NCI-H345 treated with DMSO at 0.1 percent for 48 hours (cell line): ENCODE measurements at regions not wholly inside any gene's neighbourhood (a gene's known extent, or its start where the extent isn't known, plus 50 kb on each side); places are given as distances from the start of the nearest gene placed in this dataset.
A peak's percentile ranks its signal among the peaks of the same experiment; 100 is the strongest.
"Not testable (repeated sequence)": the region's sequence is repeated elsewhere in the genome, so short reads cannot be mapped to it uniquely, and the experiment has no call there.

Source experiments
- DNase-seq: peaks from one replicate; lab custom pipeline; 2025; ENCODE audit not compliant: unreplicated experiment; lab: John Stamatoyannopoulos, UW

DNA sequence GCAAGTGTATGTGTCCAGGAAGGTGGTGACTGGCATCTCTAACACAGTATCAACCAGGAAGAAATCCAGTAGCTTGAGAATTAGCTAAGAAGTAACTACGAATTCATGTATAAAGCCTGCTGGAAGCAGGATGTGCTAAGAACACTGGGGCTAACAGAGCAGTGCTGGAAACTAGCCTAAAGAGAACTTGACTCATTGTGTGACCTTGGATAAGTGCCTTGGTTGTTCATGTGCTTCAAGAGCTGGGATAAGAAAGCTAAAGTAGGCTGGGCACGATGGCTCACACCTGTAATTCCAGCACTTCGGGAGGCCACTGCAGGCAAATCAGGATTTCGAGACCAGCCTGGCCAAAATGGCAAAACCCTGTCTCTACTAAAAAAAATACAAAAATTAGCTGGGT is 186.9 kb downstream of the RRAGC start:
- no peak for DNase-seq

DNA sequence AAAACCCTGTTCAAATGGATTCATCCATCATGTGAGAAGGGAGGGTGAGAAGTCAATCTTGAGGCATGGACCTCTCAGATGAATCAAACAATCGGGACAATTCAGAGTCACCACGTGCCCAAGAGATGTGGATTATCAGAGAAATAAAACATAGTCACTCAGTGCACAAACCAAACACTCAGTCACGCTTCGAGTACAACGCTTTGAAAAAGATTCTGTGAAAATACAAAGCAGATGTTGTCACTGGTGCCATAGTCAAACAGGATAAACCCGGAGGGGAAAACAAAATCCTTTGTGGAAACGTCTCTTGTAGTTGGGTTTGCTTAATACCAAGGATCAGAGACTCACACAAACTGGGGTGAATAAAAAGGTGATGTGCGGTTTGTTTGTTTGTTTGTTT is 188.4 kb downstream of the RRAGC start:
- DNase-seq: peak; percentile 86

DNA sequence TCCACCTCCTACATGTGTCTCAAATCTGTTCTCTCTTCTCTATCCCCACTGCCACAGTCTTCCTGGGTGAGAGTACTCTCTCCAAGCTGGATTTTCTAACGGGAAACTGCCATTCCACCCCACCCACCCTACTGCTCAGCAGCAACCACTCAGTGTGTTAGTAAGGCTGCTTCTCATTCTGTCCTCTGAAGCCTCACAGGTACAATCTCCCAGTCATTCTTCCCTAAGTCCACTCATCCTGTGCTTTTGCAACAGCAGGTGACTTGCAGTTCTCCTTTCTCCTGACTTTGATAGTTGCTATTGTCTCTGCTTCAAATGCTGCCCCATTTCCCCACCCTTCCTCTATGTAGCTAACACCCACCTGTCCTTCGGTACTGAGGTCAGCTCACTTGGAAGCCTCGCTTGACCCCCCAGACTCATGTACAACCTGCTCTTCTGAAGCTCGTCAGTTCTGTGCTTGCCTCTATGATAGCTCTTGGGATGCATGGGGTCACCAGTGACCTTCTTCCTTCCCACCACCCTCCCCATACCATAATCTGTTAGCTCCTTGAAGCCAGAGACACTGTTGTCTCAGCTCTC is 188.9 kb downstream of the RRAGC start:
- no peak for DNase-seq

DNA sequence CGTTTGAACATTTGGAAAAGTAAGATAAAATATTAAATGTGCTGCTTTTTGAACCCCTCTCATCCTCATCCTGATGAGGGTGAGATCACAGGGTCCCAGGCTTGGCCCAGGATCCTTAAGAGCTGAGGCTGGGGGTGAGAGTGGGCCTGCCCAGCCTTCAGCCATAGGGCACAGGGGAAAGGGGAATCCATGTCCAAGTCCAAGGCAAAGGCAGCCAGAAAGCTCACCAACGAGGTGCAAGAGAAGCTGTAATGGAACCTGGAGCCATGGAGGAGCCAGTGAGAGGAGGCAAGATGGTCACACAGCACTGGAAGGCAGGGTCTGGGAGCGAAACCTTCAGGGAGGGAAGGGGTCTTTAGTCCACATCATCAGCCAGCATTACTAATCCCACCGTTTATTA is 191.9 kb downstream of the RRAGC start:
- no peak for DNase-seq

DNA sequence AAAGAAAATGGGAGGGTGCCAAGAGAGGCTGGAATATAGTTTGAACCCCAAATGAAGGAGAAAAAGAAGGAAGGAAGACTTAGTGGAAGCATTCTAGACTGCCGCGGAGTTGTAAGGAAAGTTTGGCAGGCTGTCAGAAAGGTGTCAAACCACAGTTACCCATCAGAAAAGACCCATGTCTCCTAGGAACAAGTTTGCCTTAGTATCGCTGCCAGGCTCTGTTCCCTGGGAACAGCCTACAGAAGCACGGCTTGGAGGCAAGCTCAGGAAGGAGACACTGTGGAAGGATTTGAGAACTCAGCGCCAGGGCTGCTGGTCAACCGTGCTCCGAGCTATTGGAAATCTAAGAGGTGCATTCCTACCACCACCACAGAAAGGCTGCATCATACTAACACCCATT is 197.4 kb downstream of the RRAGC start:
- DNase-seq: no peak

DNA sequence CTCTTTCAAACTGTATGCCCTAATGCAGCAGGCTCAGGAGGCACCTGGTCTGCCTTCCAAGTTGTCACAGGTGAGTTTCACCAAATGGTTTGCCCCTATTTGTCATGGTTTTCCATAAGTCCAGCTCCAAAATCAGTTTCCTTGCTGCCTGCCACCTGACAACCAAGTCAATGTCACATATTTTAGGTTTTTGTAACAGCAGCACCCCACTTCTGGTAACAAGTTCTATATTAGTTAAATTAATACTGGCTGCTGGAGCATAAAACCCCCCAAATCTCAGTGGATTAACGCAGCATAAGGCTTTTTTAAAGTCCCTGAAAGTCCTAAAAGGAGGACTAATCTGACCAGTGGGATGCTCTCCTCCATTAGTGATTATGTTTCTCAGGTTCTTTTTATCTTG is 200.7 kb downstream of the RRAGC start:
- no peak for DNase-seq

DNA sequence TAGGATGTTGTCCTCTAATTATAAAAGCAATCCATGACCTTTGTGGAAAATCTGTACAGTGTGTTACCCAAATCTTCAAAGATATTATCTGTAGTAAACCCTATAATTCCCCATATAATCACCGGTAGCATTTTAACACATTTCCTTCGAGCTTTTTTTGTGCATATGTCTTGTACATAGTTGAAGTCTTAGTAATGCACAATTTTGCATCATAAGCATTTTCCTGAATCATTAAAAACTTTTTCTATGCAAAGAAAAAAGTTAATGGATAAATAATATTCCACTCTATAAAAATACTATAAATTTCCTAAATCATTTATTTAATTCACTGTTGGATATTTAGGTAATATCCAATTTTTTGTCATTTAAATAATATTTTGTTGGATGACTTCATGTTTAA is 201.7 kb downstream of the RRAGC start:
- DNase-seq: no peak

DNA sequence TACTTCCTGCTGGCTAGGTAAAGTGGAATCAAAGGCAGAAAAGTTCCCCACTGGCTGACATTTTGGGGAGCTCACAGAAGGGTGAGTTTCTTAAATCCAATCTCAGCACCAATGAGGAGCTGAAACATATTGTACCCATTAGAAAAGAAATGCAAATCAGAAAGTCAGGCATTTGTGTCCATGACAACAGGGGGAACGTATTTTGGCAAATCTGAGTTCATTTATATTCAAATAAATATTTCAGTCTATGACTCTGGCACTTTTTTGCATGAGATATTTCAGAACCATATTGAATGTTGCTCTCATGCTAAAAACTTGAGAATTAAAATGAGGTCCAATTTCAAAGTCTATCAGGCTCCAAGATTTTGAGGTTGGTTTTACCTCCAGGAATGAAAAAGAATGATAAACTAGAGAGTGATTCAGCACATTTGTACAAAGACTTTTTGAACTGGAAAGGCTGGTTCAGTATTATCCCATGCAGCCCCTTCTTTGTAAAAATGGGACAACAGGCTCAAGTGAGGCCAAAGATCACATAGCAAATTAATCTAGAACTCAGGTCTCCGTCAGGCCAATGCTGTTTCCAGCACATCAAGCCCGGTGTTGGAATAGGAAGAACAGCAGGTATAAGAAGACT is 202.2 kb downstream of the RRAGC start:
- DNase-seq: no peak

DNA sequence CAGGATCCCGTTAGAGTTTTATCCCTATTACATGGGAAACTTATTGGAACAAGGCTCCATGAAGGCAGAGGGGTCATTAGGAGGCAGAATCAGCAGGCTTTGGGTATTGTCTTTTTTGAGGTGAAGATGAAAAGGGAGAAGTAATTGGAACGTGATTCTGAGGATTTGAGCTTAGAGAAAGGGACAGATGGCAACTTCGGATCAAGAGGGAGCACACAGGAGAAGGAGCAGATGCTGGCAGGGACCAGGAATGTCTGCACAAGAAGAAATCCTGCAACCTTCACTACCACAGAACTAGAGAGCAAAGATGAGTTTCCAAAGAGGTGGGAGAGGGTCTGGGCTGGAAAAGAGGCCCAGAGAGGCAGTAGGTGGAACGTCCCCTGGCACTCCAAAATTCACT is 202.8 kb downstream of the RRAGC start:
- no peak for DNase-seq

DNA sequence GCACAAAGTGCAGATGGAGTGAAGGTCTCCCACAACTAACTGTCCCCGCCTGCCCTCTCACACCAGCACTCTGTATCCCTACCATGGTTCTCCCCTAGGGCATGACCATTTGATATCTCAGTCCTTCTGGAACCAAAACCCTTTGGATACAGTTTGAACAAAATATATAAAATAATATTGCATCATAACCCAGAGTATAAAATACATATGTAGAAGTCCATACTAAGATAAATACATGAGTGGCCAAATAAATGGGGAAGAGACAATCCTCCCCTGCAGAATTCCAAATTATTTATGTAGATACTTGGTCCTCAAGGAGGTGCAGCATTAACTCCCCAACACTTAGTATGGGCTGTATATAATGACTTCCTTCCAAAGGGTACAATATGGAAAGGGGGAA is 207.4 kb downstream of the RRAGC start:
- no peak for DNase-seq

DNA sequence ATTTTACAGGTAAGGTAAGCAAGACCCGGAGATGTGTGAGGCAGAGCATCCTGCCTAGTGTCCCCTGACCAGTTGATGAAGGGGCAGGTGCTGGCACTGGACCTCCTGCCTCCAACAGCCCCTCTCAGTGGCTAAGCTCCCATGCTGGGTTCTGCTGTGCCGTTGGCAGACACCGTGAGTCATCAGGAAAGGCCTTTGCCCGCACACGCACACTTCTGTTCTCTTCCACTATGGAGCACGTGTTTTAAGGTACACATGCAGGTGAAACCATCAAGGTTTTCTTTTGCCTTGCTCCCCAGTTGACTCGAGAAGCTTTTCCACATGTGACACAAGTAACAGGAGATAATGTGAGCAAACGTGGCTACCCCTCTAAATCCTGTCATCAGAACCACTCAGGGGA is 207.9 kb downstream of the RRAGC start:
- DNase-seq: no peak

DNA sequence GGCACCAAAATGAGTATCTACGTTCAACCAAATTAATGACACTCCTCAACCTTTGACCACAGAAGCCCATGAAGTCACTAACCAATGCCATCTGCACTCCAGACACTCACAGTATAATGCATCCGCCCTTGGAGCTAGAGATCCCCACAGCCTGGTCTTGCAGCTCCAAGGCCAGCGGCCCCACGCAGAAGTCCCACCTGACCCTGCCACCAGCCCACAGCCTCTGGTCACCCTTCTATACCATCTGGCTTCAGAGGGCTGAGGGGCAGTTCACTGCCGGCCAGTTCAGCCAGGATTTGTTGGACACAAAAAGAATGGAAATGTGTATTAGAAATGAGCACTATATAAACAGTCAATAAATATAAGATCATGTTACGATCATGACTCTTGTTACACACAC is 211.2 kb downstream of the RRAGC start:
- DNase-seq: no peak

DNA sequence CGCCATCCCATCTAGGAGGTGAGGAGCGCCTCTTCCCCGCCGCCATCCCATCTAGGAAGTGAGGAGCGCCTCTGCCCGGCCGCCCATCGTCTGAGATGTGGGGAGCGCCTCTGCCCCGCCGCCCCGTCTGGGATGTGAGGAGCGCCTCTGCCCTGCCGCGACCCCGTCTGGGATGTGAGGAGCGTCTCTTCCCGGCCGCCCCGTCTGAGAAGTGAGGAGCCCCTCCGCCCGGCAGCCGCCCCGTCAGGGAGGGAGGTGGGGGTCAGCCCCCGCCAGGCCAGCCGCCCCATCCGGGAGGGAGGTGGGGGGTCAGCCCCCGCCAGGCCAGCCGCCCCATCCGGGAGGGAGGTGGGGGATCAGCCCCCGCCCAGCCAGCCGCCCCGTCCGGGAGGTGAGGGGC is 212.2 kb downstream of the RRAGC start:
- not testable (repeated sequence) for DNase-seq

DNA sequence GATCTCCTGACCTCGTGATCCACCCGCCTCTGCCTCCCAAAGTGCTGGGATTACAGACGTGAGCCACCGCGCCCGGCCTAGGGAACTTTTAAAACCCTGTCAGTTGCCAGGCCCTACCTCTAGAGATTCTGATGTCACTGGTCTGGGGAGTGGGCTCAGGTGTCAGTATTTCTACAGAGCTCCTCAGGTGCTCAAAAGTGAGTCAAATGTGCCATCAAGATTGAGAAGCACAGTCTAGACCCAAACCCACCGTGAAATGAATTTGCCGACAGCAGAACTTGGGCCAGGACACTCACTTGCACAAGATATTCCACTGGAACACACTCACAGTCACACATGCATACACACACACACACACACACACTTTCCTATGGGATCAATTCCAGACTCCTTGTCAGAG is 215.5 kb downstream of the RRAGC start:
- no peak for DNase-seq

DNA sequence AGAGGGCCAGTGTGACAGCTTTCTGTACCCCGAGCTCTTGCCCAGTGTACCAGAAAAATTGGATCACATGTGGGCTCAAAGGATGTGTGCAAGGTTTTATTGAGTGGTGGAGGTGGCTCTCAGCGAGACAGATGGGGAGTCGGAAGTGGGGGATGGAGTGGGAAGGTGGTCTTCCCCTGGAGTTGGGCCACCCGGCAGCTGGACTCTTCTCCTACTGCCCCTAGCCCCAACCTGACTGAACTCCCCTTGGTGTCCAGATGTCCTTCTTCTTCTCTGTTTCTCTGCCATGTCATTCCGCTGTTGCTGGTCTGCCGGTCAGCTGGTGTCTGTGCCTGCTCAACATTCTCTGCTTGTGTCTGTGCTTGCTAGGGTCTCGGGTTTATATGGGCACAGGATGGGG is 217.9 kb downstream of the RRAGC start:
- DNase-seq: no peak

DNA sequence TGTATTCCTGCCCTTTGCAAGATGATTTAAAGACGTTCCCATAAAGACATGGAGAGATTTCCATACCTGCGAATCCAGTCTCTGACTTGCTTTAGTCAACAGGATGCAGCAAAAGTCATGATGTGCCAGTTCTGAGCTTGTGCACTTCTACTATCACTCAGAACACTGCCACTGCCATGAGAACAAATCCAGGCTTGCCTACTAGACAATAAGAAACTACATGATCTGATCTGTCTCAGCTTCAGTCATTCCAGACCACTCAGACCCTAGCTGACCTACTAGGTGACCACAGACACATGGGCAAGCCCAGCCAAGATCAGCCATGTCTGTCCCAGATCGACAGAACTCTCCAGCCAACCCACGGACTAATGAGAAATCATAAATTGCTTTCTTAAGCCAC is 219.2 kb downstream of the RRAGC start:
- DNase-seq: no peak

DNA sequence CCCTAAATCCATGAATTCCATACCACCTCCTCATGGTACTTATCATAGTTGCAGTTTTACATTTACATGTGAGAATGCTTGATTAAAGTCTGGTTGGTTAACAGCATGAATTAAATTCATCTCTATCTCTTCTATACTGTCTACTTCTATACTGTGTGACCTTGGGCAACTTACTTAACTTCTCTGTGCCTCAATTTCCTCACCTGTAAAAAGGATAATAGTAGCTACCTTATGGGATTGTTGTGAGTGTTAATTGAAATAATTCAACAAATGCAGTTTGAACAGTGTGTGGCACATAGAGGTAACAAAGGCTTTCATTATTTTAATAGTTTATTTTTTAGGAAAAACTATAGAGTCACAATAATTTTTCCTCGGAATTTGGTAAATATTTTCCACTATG is 231.3 kb downstream of the RRAGC start:
- no peak for DNase-seq

DNA sequence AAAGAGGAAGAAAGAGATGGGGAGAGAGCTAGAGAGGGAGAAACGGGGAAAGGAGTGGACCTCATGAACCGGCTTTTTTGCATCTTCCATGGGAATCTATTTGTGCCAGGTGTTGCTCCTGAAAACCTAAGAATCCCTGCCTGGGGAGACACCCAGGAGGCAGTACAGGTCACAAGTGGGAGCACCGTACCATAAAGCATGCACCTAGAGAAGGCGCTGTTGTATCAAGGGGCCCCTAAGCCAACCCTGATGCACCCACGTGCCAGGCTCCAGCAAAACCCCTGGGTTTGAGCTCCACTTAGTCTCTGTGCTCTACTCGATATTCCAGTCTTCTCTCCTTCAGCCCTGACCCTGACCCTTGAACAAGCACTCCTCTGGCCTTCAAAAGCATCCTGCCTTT is 233.6 kb downstream of the RRAGC start:
- no peak for DNase-seq

DNA sequence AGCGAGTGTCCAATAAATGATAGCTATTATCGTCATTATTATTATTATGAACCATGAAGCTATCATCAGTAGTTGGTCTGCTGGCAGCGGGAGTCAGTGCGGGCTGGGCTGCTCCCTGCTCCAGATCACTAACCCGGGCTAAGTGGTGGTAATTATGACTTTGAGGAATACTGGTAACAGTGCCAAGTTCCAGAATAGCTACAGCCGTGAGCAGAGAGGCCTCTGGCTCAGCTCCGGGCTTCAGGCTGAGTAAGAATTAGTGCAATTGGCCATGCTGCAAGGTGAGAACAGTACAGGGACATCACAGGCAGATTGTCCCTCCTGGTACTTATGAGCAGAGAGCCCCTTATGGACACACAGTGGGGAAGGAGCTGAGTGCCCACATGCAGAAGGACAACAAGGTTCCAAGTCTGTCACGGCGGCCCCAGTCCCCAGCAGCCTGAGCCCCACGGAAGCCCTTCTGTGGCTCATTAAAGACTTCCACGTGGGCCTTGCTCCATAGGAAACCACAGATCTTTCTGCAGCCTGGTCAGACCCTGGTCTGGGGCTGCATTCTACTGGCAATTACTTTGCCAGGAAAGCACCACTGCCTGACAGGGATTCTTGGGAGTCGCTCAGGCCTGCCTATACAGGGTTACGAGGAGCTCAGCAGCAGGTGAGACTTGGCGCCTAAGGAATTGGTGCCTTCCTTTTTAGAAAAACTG is 235.1 kb downstream of the RRAGC start:
- DNase-seq: no peak

DNA sequence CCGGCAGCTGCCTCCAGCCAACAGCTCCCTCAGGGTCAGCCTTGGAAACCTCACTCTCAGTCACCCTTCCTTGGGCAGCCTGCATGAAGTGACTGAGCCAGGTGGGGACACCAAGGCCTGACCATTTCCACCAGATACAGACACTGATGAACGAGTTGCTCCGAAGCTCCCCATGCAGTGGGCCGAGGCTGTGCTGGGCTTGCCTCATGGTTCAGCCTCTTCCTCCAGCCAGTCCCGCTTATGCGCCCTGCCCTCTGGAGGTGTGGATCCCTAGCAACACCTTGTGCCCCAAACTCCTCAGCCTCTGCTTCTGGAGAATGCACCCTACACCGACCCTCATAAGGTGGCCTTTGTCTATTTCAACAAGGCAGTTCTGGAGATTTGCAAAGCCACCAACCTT is 236.0 kb downstream of the RRAGC start:
- DNase-seq: no peak

DNA sequence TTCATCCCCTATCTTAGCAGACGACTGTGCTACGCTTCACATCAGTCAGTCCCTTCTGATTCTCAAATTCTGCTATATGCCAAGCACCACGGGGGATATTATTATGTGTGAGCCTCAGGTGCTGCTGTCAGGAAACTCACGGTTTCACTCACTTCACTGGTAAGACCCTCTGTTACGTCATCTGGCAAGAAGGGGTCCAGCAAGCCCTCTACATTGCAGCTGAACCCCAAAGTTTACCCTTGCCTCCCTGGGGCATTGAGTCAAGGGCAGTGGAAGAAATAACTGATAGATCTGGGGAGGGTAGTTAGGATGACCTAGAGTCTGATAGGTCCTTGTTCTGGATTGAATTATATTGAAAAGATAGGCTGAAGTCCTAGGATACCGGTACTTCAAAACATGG is 237.4 kb downstream of the RRAGC start:
- no peak for DNase-seq

DNA sequence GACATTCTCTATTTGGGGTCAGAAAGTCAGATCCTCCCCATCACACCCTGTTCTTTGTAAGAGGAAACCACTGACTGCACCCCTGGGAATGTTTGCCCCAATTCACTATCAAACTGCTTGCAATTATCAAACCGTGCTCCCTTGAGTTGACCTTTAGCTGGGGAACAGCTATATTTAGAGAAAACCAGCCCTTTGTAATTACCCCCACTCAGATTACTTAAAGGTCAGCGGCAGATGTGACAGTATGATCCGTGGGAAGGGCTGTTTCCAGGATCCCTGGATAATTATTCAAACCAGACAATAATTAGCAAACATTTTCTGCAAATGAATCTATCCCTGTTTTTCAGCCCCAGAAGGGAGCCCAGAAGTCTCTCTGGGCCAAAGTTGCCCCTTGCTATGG is 242.7 kb downstream of the RRAGC start:
- no peak for DNase-seq

DNA sequence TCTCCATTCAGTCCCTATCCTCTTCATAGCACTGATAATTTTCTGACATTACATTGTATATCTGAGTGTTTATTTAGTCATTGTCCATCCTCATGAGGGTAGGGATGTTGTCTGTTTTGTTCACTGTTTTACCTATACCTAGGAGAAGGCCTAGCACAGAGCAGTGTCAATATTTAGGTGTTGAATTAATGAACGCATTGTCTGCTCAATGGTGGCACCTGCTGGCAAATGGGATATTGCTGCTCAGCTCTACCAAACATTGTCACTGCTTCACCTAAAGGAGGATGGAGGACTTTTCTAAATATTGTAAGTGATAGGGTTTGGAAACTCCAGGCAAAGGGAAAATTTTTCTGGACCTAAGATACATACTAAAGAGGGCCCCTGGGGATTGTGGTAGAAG is 243.9 kb downstream of the RRAGC start:
- DNase-seq: no peak
